RWPE2 (cell line): ENCODE measurements at regions not wholly inside any gene's neighbourhood (a gene's known extent, or its start where the extent isn't known, plus 50 kb on each side); places are given as distances from the start of the nearest gene placed in this dataset.

ENCODE experiments used
- ATAC-seq: fragments of 200-7000 bp; cut with Tn5 transposase; 3 replicates; pipeline ENCODE4 v1.9.1; 2021; ENCODE audit warnings: low read depth
- DNase-seq: peaks from one replicate; pipeline ENCODE4 v3.0.0-alpha.2; 2020; ENCODE audit warnings: low spot score
- H3K27ac ChIP-seq: fragments of 450-650 bp; 2 replicates; pipeline ENCODE4 v1.5.1; 2017; ENCODE audit warnings: mild to moderate bottlenecking; ENCODE audit not compliant: poor library complexity, severe bottlenecking
- H3K27me3 ChIP-seq: fragments of 250-450 bp; sonication (Bioruptor Pico); 2 replicates; pipeline ENCODE4 v1.5.1; 2021; ENCODE audit warnings: mild to moderate bottlenecking, moderate library complexity; ENCODE audit not compliant: insufficient read depth, poor library complexity, severe bottlenecking
- H3K36me3 ChIP-seq: fragments of 250-450 bp; sonication (Bioruptor Pico); 2 replicates; pipeline ENCODE4 v1.5.1; 2020; ENCODE audit warnings: low read depth, mild to moderate bottlenecking, moderate library complexity
- H3K4me1 ChIP-seq: fragments of 250-450 bp; sonication (Bioruptor Pico); 2 replicates; pipeline ENCODE4 v1.5.1; 2021; ENCODE audit warnings: mild to moderate bottlenecking, moderate library complexity; ENCODE audit not compliant: insufficient read depth, poor library complexity, severe bottlenecking
- H3K4me3 ChIP-seq: fragments of 250-450 bp; sonication (Bioruptor Pico); 2 replicates; pipeline ENCODE4 v1.5.1; 2021; ENCODE audit warnings: mild to moderate bottlenecking, moderate library complexity; ENCODE audit not compliant: severe bottlenecking
- H3K9me3 ChIP-seq: fragments of 250-450 bp; sonication (Bioruptor Pico); 2 replicates; pipeline ENCODE4 v1.5.1; 2021; ENCODE audit warnings: mild to moderate bottlenecking, moderate library complexity; ENCODE audit not compliant: severe bottlenecking
- TF ChIP-seq, protein P1 (sequence below): fragments of 450-650 bp; IDR thresholded peaks from one replicate; pipeline ENCODE4 v1.5.1; 2017; ENCODE audit warnings: mild to moderate bottlenecking, moderate library complexity; ENCODE audit not compliant: poor library complexity, severe bottlenecking

DNA sequence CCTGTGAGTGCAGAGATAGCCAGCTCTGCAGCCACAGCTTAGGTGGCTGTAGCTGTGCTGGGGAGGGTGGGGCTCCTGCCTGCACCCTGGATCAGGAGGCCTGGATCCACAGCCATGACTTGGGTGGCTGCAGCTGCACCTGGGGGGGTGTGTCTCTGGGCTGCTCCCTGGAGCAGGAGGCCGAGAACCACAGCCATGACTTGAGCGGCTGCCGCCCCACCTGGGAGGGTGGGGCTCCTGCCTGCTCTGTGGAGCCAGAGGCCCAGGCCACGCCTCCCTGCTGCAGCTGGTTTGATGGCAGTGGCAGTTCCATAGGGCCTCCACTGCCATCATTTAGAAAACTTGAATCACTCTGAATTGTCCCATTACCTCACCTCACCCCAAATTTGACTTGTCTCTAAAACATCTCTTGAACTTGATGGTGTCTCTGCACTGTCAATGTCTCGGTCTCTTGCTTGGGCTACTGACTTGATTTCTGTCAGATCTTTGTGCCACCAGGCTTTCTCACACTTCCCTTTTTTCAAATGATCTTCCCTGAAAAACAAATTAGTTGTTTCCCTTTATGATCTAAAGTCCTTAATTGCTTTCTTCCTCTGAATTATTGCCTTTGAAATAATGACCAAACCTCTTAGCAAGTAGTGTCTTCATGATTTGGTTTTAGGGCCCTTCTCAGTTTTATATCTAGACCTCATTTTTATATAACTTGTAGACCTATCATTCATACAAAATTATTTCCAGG lies 313.2 kb upstream of the MME start:
- Histone ChIP-seq H3K9me3 (no peaks in the 10 kb centered on the region), H3K4me3 (no peak overlapping the region), H3K4me1 (no peaks in the 10 kb centered on the region), H3K36me3 (no peaks in the 10 kb centered on the region), H3K27me3 (no peaks in the 10 kb centered on the region), H3K27ac (no peak overlapping the region)
- ATAC-seq (no peak), DNase-seq (no peak)
- TF ChIP-seq, protein P1, sequence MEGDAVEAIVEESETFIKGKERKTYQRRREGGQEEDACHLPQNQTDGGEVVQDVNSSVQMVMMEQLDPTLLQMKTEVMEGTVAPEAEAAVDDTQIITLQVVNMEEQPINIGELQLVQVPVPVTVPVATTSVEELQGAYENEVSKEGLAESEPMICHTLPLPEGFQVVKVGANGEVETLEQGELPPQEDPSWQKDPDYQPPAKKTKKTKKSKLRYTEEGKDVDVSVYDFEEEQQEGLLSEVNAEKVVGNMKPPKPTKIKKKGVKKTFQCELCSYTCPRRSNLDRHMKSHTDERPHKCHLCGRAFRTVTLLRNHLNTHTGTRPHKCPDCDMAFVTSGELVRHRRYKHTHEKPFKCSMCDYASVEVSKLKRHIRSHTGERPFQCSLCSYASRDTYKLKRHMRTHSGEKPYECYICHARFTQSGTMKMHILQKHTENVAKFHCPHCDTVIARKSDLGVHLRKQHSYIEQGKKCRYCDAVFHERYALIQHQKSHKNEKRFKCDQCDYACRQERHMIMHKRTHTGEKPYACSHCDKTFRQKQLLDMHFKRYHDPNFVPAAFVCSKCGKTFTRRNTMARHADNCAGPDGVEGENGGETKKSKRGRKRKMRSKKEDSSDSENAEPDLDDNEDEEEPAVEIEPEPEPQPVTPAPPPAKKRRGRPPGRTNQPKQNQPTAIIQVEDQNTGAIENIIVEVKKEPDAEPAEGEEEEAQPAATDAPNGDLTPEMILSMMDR = no peak

DNA sequence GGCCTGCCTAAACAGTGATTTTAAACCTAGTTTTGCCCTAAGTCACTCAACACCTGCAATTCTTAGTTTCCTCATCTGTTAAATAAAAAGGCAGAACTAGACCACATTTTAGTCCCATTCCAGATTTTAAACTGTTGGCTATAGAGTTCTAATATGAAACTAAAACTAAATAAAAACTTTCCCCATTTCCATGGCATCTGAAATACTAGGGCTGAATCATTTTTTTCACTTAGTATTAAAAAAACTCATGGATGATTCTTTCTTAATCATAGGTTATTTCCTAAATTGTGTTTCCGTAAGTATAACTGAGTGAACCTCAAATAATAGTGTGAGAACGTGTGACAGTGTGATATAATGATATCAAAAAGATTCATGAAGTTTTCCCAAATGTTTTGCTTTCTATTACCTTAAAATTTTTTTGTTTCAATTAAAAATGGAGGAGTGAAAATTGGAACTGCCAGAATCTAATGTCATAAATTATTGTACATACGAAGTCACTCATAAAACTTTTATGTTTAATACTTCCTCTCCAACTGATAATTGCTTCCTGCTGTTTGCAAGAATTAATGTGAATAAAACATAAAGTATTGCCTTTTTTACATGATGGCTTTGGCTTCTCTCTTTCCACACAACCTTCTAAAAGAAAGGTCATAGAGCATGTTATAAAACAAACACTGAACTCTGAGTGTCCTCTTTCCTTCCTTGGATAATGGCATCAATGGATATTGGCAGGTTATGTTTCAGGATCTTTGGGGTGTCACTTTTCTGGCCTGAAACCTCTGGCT lies 315.1 kb upstream of the MME start:
- H3K36me3 ChIP-seq = no peaks in the 10 kb centered on the region
- no peaks in the 10 kb centered on the region for H3K9me3 ChIP-seq
- no peaks in the 10 kb centered on the region for H3K4me1 ChIP-seq
- DNase-seq = no peak
- H3K27me3 ChIP-seq = no peaks in the 10 kb centered on the region
- TF ChIP-seq, protein P1 = no peak
- H3K27ac ChIP-seq = no peak overlapping the region
- no peak for ATAC-seq
- no peak overlapping the region for H3K4me3 ChIP-seq

DNA sequence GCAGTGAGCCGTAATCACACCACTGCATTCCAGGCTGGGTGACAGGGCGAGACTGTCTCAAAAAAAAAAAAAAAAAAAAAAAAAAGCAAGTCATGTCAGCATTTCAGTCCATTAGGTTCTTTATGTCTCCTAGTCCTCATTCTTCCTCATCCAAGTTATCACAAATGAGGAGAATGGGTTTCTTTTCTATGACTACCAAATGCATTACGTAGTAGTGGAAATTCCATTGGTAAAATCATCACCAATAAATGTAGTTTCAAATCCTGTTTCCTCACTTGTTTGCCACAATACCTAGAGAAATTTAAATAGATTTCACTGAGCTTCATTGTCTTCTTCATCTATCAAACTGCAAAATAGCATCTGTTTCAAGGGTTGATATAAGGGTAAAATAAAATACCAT lies 317.6 kb upstream of the MME start:
- DNase-seq (no peak), ATAC-seq (no peak)
- no peaks in the 10 kb centered on the region for H3K9me3 ChIP-seq
- no peaks in the 10 kb centered on the region for H3K4me1 ChIP-seq
- no peak overlapping the region for H3K27ac ChIP-seq
- no peaks in the 10 kb centered on the region for H3K27me3 ChIP-seq
- TF ChIP-seq, protein P1 = no peak
- no peak overlapping the region for H3K4me3 ChIP-seq
- no peaks in the 10 kb centered on the region for H3K36me3 ChIP-seq

DNA sequence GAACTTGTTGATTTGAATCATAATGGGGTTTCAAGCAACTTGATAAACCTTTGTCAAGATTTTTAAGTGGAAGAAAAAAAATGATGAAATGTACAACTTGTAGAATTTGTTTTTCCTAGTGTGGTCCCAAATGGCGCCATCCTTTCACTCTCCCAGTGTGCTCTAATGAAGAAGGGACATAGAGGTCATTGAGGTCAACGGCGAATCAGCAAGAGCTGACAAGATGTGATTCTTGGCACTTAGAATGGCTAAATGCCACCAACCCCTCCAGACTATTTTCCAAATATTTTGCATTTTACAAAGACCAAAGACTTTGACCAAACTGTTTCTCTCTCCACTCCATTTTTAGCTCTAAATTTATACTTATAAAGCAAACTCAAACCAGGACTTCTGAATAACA lies 320.2 kb upstream of the MME start:
- Histone ChIP-seq H3K4me1 (no peaks in the 10 kb centered on the region), H3K9me3 (no peaks in the 10 kb centered on the region), H3K27ac (no peak overlapping the region), H3K27me3 (no peaks in the 10 kb centered on the region), H3K4me3 (no peak overlapping the region), H3K36me3 (no peaks in the 10 kb centered on the region)
- no peak for DNase-seq
- no peak for ATAC-seq
- TF ChIP-seq, protein P1 = no peak
